ENCODE measurements at regions not wholly inside any gene's neighbourhood (a gene's known extent, or its start where the extent isn't known, plus 50 kb on each side); places are given as distances from the start of the nearest gene placed in this dataset.

DNA sequence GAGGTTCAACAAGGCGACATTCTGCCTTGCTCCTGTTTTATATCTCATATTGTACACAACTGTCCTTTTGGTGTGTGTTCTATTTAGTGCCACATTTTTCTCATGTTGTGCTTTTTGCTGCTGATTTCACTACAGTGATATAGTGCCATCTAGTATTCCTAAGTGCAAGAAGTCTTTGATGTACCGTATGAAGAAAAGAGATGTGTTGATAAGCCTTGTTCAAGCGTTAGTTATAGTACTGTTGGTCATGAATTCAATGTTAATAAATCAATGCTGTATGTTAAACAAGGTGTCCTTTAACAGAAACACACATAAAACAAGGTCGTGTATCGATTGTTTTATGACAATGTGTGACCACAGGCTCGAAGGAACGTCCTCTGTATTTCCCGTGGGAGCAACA lies 939.4 kb downstream of the GATA3 start:
- Histone ChIP-seq H3K9ac (replicated peaks; ENCODE audit: extremely low read depth, insufficient read depth, low read length) (no peak overlapping the region), H2AFZ (ENCODE audit: low read depth, low read length) (no peak overlapping the region), H3K9me3 (replicated peaks; ENCODE audit: control insufficient read depth, insufficient read depth, low read length) (no peaks in the 10 kb centered on the region), H3K36me3 (ENCODE audit: control insufficient read depth in 2 of 2, extremely low read depth in 1 of 2, insufficient read depth in 2 of 2, low read length in 2 of 2) (no peaks in the 10 kb centered on the region), H3K27me3 (ENCODE audit: control insufficient read depth in 2 of 2, insufficient read depth in 2 of 2, low read length in 2 of 2) (no peaks in the 10 kb centered on the region), H3K4me1 (ENCODE audit: control insufficient read depth, extremely low read depth, insufficient read depth, low read length) (no peaks in the 10 kb centered on the region), H3K4me3 (replicated peaks in 1 of 3; ENCODE audit: insufficient read depth in 1 of 3, low read depth in 1 of 3, low read length in 3 of 3) (no peak overlapping the region), H3K4me2 (ENCODE audit: insufficient read depth, low read length) (no peak overlapping the region), H3K9me1 (replicated peaks; ENCODE audit: control insufficient read depth, extremely low read depth, insufficient read depth, low read length) (no peaks in the 10 kb centered on the region), H3K79me2 (ENCODE audit: control insufficient read depth, insufficient read depth, low read length) (no peaks in the 10 kb centered on the region), H4K20me1 (replicated peaks; ENCODE audit: control insufficient read depth, extremely low read depth, insufficient read depth, low read length) (no peaks in the 10 kb centered on the region), H3K27ac (ENCODE audit: insufficient read depth, low read depth, low read length) (no peak overlapping the region)
- FAIRE-seq (peak; percentile 76), DNase-seq (ENCODE audit: low read depth, low spot score) (no peak)
- POLR2A ChIA-PET = no interaction called here
- dilution Hi-C loops (cut with MboI; ENCODE audit: extremely low pct_ligation_motif_present, low sequenced_read_pairs) (no loop called here), intact Hi-C loops (cut with micrococcal nuclease) (no loop called here)
- TF ChIP-seq, protein P1, sequence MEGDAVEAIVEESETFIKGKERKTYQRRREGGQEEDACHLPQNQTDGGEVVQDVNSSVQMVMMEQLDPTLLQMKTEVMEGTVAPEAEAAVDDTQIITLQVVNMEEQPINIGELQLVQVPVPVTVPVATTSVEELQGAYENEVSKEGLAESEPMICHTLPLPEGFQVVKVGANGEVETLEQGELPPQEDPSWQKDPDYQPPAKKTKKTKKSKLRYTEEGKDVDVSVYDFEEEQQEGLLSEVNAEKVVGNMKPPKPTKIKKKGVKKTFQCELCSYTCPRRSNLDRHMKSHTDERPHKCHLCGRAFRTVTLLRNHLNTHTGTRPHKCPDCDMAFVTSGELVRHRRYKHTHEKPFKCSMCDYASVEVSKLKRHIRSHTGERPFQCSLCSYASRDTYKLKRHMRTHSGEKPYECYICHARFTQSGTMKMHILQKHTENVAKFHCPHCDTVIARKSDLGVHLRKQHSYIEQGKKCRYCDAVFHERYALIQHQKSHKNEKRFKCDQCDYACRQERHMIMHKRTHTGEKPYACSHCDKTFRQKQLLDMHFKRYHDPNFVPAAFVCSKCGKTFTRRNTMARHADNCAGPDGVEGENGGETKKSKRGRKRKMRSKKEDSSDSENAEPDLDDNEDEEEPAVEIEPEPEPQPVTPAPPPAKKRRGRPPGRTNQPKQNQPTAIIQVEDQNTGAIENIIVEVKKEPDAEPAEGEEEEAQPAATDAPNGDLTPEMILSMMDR (IDR thresholded peaks at IDR 0.05; ENCODE audit: extremely low read depth in 1 of 2, insufficient read depth in 1 of 2, low read depth in 1 of 2, low read length in 2 of 2) = no peak
- no peak for TF ChIP-seq POLR2A (IDR thresholded peaks at IDR 0.05; ENCODE audit: low read depth, low read length)
- TF ChIP-seq GATA2 (IDR thresholded peaks at IDR 0.05; ENCODE audit: insufficient read depth, insufficient read length, low read depth, low read length) = no peak
- no peak for TF ChIP-seq JUN (IDR thresholded peaks at IDR 0.05; ENCODE audit: borderline replicate concordance, insufficient read depth, insufficient read length, low read depth)
- TF ChIP-seq FOS (IDR thresholded peaks at IDR 0.05; ENCODE audit: borderline replicate concordance, insufficient read depth, low read length) = no peak
- TF ChIP-seq, protein P2, sequence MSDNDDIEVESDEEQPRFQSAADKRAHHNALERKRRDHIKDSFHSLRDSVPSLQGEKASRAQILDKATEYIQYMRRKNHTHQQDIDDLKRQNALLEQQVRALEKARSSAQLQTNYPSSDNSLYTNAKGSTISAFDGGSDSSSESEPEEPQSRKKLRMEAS (IDR thresholded peaks at IDR 0.05; ENCODE audit: insufficient read depth, insufficient read length) = no peak
- no peak for TF ChIP-seq POLR2AphosphoS5 (IDR thresholded peaks at IDR 0.05; ENCODE audit: insufficient read depth, low read depth, low read length)
- TF ChIP-seq MYC (IDR thresholded peaks at IDR 0.05; ENCODE audit: low read depth, low read length) = no peak
- TF ChIP-seq EZH2 (IDR thresholded peaks at IDR 0.05; ENCODE audit: borderline replicate concordance, low read depth, low read length, severe bottlenecking) = no peak
- CTCF ChIA-PET = no interaction called here
- no TSS peak for BruUV-seq (replicated peaks)

Measured in endothelial cell of umbilical vein (primary cell).